ENCODE measurements at regions not wholly inside any gene's neighbourhood (a gene's known extent, or its start where the extent isn't known, plus 50 kb on each side); places are given as distances from the start of the nearest gene placed in this dataset.

- Histone ChIP-seq H3K4me3 (no peak overlapping the region), H3K27ac (no peak overlapping the region), H3K4me1 (replicated peaks in 1 of 2) (no peaks in the 10 kb centered on the region)
- ATAC-seq (replicated peaks in 6 of 8): no peak
- in situ Hi-C loops (cut with MboI; ENCODE audit: low pct_unique_long_range_greater_than_20kb in 2 of 9, low sequenced_read_pairs in 9 of 9, unreplicated experiment in 9 of 9): no loop called here
- WGBS, 10 experiments: 27 to 68% (median 54%) methylated on average over 2 to 7 of the region's 7 CpGs
Observed at GRCh38 chr7:33661430-33662160, 243.7 kb upstream of the BMPER start.

GRCh38 chr7:33666531-33666930 is 238.8 kb upstream of the BMPER start:
- no peak overlapping the region for H3K4me3 ChIP-seq
- no peak for ATAC-seq (replicated peaks in 6 of 8)
- H3K27ac ChIP-seq: no peak overlapping the region
- H3K4me1 ChIP-seq (replicated peaks in 1 of 2): peaks cover 0 to 4% of the 10 kb centered on the region in 2 donors
- in situ Hi-C loops (cut with MboI; ENCODE audit: low pct_unique_long_range_greater_than_20kb in 2 of 9, low sequenced_read_pairs in 9 of 9, unreplicated experiment in 9 of 9): no loop called here

GRCh38 chr7:33667196-33667595 is 238.1 kb upstream of the BMPER start:
- Histone ChIP-seq H3K27ac (no peak overlapping the region), H3K4me3 (no peak overlapping the region), H3K4me1 (replicated peaks in 1 of 2) (peaks cover 0 to 4% of the 10 kb centered on the region in 2 donors)
- peak in 4 of 8 experiments; percentile 47 to 96 (median 86) for ATAC-seq (replicated peaks in 6 of 8)
- in situ Hi-C loops (cut with MboI; ENCODE audit: low pct_unique_long_range_greater_than_20kb in 2 of 9, low sequenced_read_pairs in 9 of 9, unreplicated experiment in 9 of 9): no loop called here

GRCh38 chr7:33669251-33669670 is 236.1 kb upstream of the BMPER start:
- Histone ChIP-seq H3K4me1 (replicated peaks in 1 of 2) (peaks cover 0 to 4% of the 10 kb centered on the region in 2 donors), H3K4me3 (no peak overlapping the region), H3K27ac (no peak overlapping the region)
- ATAC-seq (replicated peaks in 6 of 8): peak in 3 of 8 experiments; percentile 27 to 84 (median 44)
- in situ Hi-C loops (cut with MboI; ENCODE audit: low pct_unique_long_range_greater_than_20kb in 2 of 9, low sequenced_read_pairs in 9 of 9, unreplicated experiment in 9 of 9): no loop called here
- WGBS, 10 experiments: 48 to 100% (median 77%) methylated on average over 1 to 5 of the region's 5 CpGs; no CpG with 5 or more reads in 1 of the 10 experiments

GRCh38 chr7:33671531-33672262 is 233.6 kb upstream of the BMPER start:
- H3K27ac ChIP-seq: no peak overlapping the region
- H3K4me3 ChIP-seq: no peak overlapping the region
- 0 to 56% (median 31%) methylated on average over 1 to 3 of the region's 3 CpGs for WGBS, 10 experiments
- ATAC-seq (replicated peaks in 6 of 8): no peak
- in situ Hi-C loops (cut with MboI; ENCODE audit: low pct_unique_long_range_greater_than_20kb in 2 of 9, low sequenced_read_pairs in 9 of 9, unreplicated experiment in 9 of 9): no loop called here
- peaks cover 0 to 16% of the 10 kb centered on the region in 2 donors for H3K4me1 ChIP-seq (replicated peaks in 1 of 2)

- 60 to 100% (median 93%) methylated on average over 1 to 4 of the region's 4 CpGs; no CpG with 5 or more reads in 2 of the 10 experiments for WGBS, 10 experiments
- Histone ChIP-seq H3K27ac (no peak overlapping the region), H3K4me1 (replicated peaks in 1 of 2) (peaks cover 0 to 16% of the 10 kb centered on the region in 2 donors), H3K4me3 (no peak overlapping the region)
- in situ Hi-C loops (cut with MboI; ENCODE audit: low pct_unique_long_range_greater_than_20kb in 2 of 9, low sequenced_read_pairs in 9 of 9, unreplicated experiment in 9 of 9): no loop called here
- ATAC-seq (replicated peaks in 6 of 8): no peak
Observed at GRCh38 chr7:33673029-33673700, 232.2 kb upstream of the BMPER start.

- no peak for ATAC-seq (replicated peaks in 6 of 8)
- in situ Hi-C loops (cut with MboI; ENCODE audit: low pct_unique_long_range_greater_than_20kb in 2 of 9, low sequenced_read_pairs in 9 of 9, unreplicated experiment in 9 of 9): no loop called here
- 67 to 100% (median 89%) methylated on average over 1 to 4 of the region's 4 CpGs; no CpG with 5 or more reads in 1 of the 10 experiments for WGBS, 10 experiments
- H3K27ac ChIP-seq: no peak overlapping the region
- peaks cover 0 to 12% of the 10 kb centered on the region in 2 donors for H3K4me1 ChIP-seq (replicated peaks in 1 of 2)
- no peak overlapping the region for H3K4me3 ChIP-seq
Observed at GRCh38 chr7:33674804-33675411, 230.4 kb upstream of the BMPER start.

GRCh38 chr7:33677556-33677955 is 227.8 kb upstream of the BMPER start:
- in situ Hi-C loops (cut with MboI; ENCODE audit: low pct_unique_long_range_greater_than_20kb in 2 of 9, low sequenced_read_pairs in 9 of 9, unreplicated experiment in 9 of 9): no loop called here

GRCh38 chr7:33678569-33679335 is 226.6 kb upstream of the BMPER start:
- in situ Hi-C loops (cut with MboI; ENCODE audit: low pct_unique_long_range_greater_than_20kb in 2 of 9, low sequenced_read_pairs in 9 of 9, unreplicated experiment in 9 of 9): no loop called here
- 66 to 100% (median 98%) methylated on average over 1 to 2 of the region's 2 CpGs for whole genome bisulfite sequencing, 10 experiments
- Histone ChIP-seq H3K4me1 (replicated peaks in 1 of 2) (peaks cover 0 to 12% of the 10 kb centered on the region in 2 donors), H3K27ac (no peak overlapping the region), H3K4me3 (no peak overlapping the region)
- ATAC-seq (replicated peaks in 6 of 8): peak in 3 of 8 experiments; percentile 46 to 65 (median 56)

More at GRCh38 chr7:33677556-33677955, 227.8 kb upstream of the BMPER start:
- 70 to 100% (median 93%) methylated on average over 2 to 4 of the region's 4 CpGs for WGBS, 10 experiments
- Histone ChIP-seq H3K4me3 (no peak overlapping the region), H3K4me1 (replicated peaks in 1 of 2) (peaks cover 0 to 12% of the 10 kb centered on the region in 2 donors), H3K27ac (no peak overlapping the region)
- ATAC-seq (replicated peaks in 6 of 8): no peak

GRCh38 chr7:33680682-33681081 is 224.7 kb upstream of the BMPER start:
- ATAC-seq (replicated peaks in 6 of 8): no peak
- Histone ChIP-seq H3K27ac (no peak overlapping the region), H3K4me1 (replicated peaks in 1 of 2) (peaks cover 0 to 1% of the 10 kb centered on the region in 2 donors), H3K4me3 (no peak overlapping the region)
- in situ Hi-C loops (cut with MboI; ENCODE audit: low pct_unique_long_range_greater_than_20kb in 2 of 9, low sequenced_read_pairs in 9 of 9, unreplicated experiment in 9 of 9): no loop called here
- WGBS, 10 experiments: 56 to 100% (median 84%) methylated on average over 1 to 2 of the region's 2 CpGs; no CpG with 5 or more reads in 2 of the 10 experiments

- Histone ChIP-seq H3K27ac (no peak overlapping the region), H3K4me1 (replicated peaks in 1 of 2) (no peaks in the 10 kb centered on the region), H3K4me3 (no peak overlapping the region)
- ATAC-seq (replicated peaks in 6 of 8): no peak
- in situ Hi-C loops (cut with MboI; ENCODE audit: low pct_unique_long_range_greater_than_20kb in 2 of 9, low sequenced_read_pairs in 9 of 9, unreplicated experiment in 9 of 9): no loop called here
- WGBS, 10 experiments: 80 to 100% (median 92%) methylated on average over 2 to 8 of the region's 9 CpGs; no CpG with 5 or more reads in 2 of the 10 experiments
Observed at GRCh38 chr7:33685503-33685902, 219.8 kb upstream of the BMPER start.

- ATAC-seq (replicated peaks in 6 of 8): no peak
- Histone ChIP-seq H3K27ac (no peak overlapping the region), H3K4me1 (replicated peaks in 1 of 2) (no peaks in the 10 kb centered on the region), H3K4me3 (no peak overlapping the region)
- in situ Hi-C loops (cut with MboI; ENCODE audit: low pct_unique_long_range_greater_than_20kb in 2 of 9, low sequenced_read_pairs in 9 of 9, unreplicated experiment in 9 of 9): no loop called here
- 43 to 100% (median 87%) methylated on average over 1 to 14 of the region's 17 CpGs for WGBS, 10 experiments
Observed at GRCh38 chr7:33685981-33686683, 219.2 kb upstream of the BMPER start.

Data from motor neuron (in vitro differentiated cells).